ENCODE measurements at regions not wholly inside any gene's neighbourhood (a gene's known extent, or its start where the extent isn't known, plus 50 kb on each side); places are given as distances from the start of the nearest gene placed in this dataset.

GRCh38 chr2:7953195-7953594 lies 728.7 kb upstream of the ID2 start:
- no peak for TF ChIP-seq CTCF (IDR thresholded peaks at IDR 0.05)
- TF ChIP-seq EP300 (IDR thresholded peaks at IDR 0.05): no peak
- TF ChIP-seq POLR2A (IDR thresholded peaks at IDR 0.05): no peak
- no peak for TF ChIP-seq POLR2AphosphoS5 (IDR thresholded peaks at IDR 0.05)
